ENCODE measurements at regions not wholly inside any gene's neighbourhood (a gene's known extent, or its start where the extent isn't known, plus 50 kb on each side); places are given as distances from the start of the nearest gene placed in this dataset.
"Not testable (repeated sequence)": the region's sequence is repeated elsewhere in the genome, so short reads cannot be mapped to it uniquely, and the experiment has no call there.

- no peak for DNase-seq (ENCODE audit: low read depth in 2 of 3, low spot score in 2 of 3)
Measured at GRCh38 chr4:85153221-85153620, 186.7 kb upstream of the WDFY3 start.

- no peak for DNase-seq (ENCODE audit: low read depth in 2 of 3, low spot score in 2 of 3)
Measured at GRCh38 chr4:85154591-85154990, 188.1 kb upstream of the WDFY3 start.

- no peak for DNase-seq (ENCODE audit: low read depth in 2 of 3, low spot score in 2 of 3)
Measured at GRCh38 chr4:85165808-85166207, 199.3 kb upstream of the WDFY3 start.

- DNase-seq (ENCODE audit: low read depth in 2 of 3, low spot score in 2 of 3), result no peak
Measured at GRCh38 chr4:85166318-85166717, 199.8 kb upstream of the WDFY3 start.

- DNase-seq (ENCODE audit: low read depth in 2 of 3, low spot score in 2 of 3), result no peak
Measured at GRCh38 chr4:85168234-85168834, 201.8 kb upstream of the WDFY3 start.

GRCh38 chr4:85170241-85170640 is 203.8 kb upstream of the WDFY3 start:
- DNase-seq (ENCODE audit: low read depth in 2 of 3, low spot score in 2 of 3), result no peak

GRCh38 chr4:85175190-85175589 is 208.7 kb upstream of the WDFY3 start:
- DNase-seq (ENCODE audit: low read depth in 2 of 3, low spot score in 2 of 3), result no peak

- no peak for DNase-seq (ENCODE audit: low read depth in 2 of 3, low spot score in 2 of 3)
Measured at GRCh38 chr4:85177092-85177491, 210.6 kb upstream of the WDFY3 start.

GRCh38 chr4:85177679-85178078 is 211.2 kb upstream of the WDFY3 start:
- no peak for DNase-seq (ENCODE audit: low read depth in 2 of 3, low spot score in 2 of 3)

GRCh38 chr4:85180533-85180932 is 214.0 kb upstream of the WDFY3 start:
- DNase-seq (ENCODE audit: low read depth in 2 of 3, low spot score in 2 of 3), result no peak

GRCh38 chr4:85187106-85187505 is 220.6 kb upstream of the WDFY3 start:
- DNase-seq (ENCODE audit: low read depth in 2 of 3, low spot score in 2 of 3), result no peak

GRCh38 chr4:85196015-85196414 is 229.5 kb upstream of the WDFY3 start:
- not testable (repeated sequence) for DNase-seq (ENCODE audit: low read depth in 2 of 3, low spot score in 2 of 3)

- DNase-seq (ENCODE audit: low read depth in 2 of 3, low spot score in 2 of 3), result no peak
Measured at GRCh38 chr4:85200106-85200505, 233.6 kb upstream of the WDFY3 start.

GRCh38 chr4:85209161-85209560 is 242.7 kb upstream of the WDFY3 start:
- no peak for DNase-seq (ENCODE audit: low read depth in 2 of 3, low spot score in 2 of 3)

- no peak for DNase-seq (ENCODE audit: low read depth in 2 of 3, low spot score in 2 of 3)
Measured at GRCh38 chr4:85210353-85210752, 243.9 kb upstream of the WDFY3 start.

GRCh38 chr4:85216571-85216970 is 250.1 kb upstream of the WDFY3 start:
- not testable (repeated sequence) for DNase-seq (ENCODE audit: low read depth in 2 of 3, low spot score in 2 of 3)

- no peak for DNase-seq (ENCODE audit: low read depth in 2 of 3, low spot score in 2 of 3)
Measured at GRCh38 chr4:85218756-85219155, 252.3 kb upstream of the WDFY3 start.

GRCh38 chr4:85221606-85222005 is 253.3 kb upstream of the ARHGAP24 start:
- no peak for DNase-seq (ENCODE audit: low read depth in 2 of 3, low spot score in 2 of 3)

GRCh38 chr4:85222561-85222960 is 252.4 kb upstream of the ARHGAP24 start:
- no peak for DNase-seq (ENCODE audit: low read depth in 2 of 3, low spot score in 2 of 3)

- DNase-seq (ENCODE audit: low read depth in 2 of 3, low spot score in 2 of 3), result no peak
Measured at GRCh38 chr4:85228264-85228663, 246.7 kb upstream of the ARHGAP24 start.

GRCh38 chr4:85233516-85233915 is 241.4 kb upstream of the ARHGAP24 start:
- no peak for DNase-seq (ENCODE audit: low read depth in 2 of 3, low spot score in 2 of 3)

GRCh38 chr4:85243857-85244256 is 231.1 kb upstream of the ARHGAP24 start:
- no peak for DNase-seq (ENCODE audit: low read depth in 2 of 3, low spot score in 2 of 3)

- DNase-seq (ENCODE audit: low read depth in 2 of 3, low spot score in 2 of 3), result no peak
Measured at GRCh38 chr4:85244638-85245037, 230.3 kb upstream of the ARHGAP24 start.

Data from hematopoietic multipotent progenitor cell (in vitro differentiated cells).